Neural cell (in vitro differentiated cells): ENCODE measurements at regions not wholly inside any gene's neighbourhood (a gene's known extent, or its start where the extent isn't known, plus 50 kb on each side); places are given as distances from the start of the nearest gene placed in this dataset.

Source experiments
- EP300 ChIP-seq: fragments of 450-650 bp; conservative IDR thresholded peaks from 2 replicates; pipeline ENCODE4 v1.6.1; 2014; ENCODE audit warnings: antibody characterized with exemption, mild to moderate bottlenecking, moderate library complexity; ENCODE audit not compliant: poor library complexity, severe bottlenecking
- EZH2 ChIP-seq: fragments of 200-600, 300-800 bp; shearing (Covaris generic), sonication (generic); IDR thresholded peaks from 2 replicates; pipeline ENCODE4 v1.6.1; 2014; ENCODE audit warnings: antibody characterized with exemption, low read length, borderline replicate concordance, mild to moderate bottlenecking; ENCODE audit not compliant: insufficient read depth, poor library complexity, severe bottlenecking
- MXI1 ChIP-seq: fragments of 450-650 bp; conservative IDR thresholded peaks from 2 replicates; pipeline ENCODE4 v1.6.1; 2014; ENCODE audit warnings: antibody characterized with exemption, mild to moderate bottlenecking; ENCODE audit not compliant: poor library complexity, severe bottlenecking
- POLR2AphosphoS5 ChIP-seq: IDR thresholded peaks from 2 replicates; pipeline ENCODE4 v1.6.1; 2012
- SMC3 ChIP-seq: fragments of 450-650 bp; conservative IDR thresholded peaks from 2 replicates; pipeline ENCODE4 v1.6.1; 2014; ENCODE audit warnings: antibody characterized with exemption, mild to moderate bottlenecking, moderate library complexity; ENCODE audit not compliant: poor library complexity
- TAF1 ChIP-seq: IDR thresholded peaks from 2 replicates; pipeline ENCODE4 v1.6.1; 2012; ENCODE audit warnings: low read depth
- TF ChIP-seq, protein P1 (sequence below): fragments of 450-650 bp; IDR thresholded peaks from 2 replicates; pipeline ENCODE4 v1.5.1; 2014; ENCODE audit warnings: antibody characterized with exemption, mild to moderate bottlenecking, moderate library complexity; ENCODE audit not compliant: poor library complexity, severe bottlenecking
- TF ChIP-seq, protein P2 (sequence below): IDR thresholded peaks from 2 replicates; pipeline ENCODE4 v1.6.1; 2012; ENCODE audit warnings: borderline replicate concordance

GRCh38 chr7:422191-422885 lies 97.3 kb downstream of the PDGFA start:
- TF ChIP-seq, protein P1, sequence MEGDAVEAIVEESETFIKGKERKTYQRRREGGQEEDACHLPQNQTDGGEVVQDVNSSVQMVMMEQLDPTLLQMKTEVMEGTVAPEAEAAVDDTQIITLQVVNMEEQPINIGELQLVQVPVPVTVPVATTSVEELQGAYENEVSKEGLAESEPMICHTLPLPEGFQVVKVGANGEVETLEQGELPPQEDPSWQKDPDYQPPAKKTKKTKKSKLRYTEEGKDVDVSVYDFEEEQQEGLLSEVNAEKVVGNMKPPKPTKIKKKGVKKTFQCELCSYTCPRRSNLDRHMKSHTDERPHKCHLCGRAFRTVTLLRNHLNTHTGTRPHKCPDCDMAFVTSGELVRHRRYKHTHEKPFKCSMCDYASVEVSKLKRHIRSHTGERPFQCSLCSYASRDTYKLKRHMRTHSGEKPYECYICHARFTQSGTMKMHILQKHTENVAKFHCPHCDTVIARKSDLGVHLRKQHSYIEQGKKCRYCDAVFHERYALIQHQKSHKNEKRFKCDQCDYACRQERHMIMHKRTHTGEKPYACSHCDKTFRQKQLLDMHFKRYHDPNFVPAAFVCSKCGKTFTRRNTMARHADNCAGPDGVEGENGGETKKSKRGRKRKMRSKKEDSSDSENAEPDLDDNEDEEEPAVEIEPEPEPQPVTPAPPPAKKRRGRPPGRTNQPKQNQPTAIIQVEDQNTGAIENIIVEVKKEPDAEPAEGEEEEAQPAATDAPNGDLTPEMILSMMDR = no peak
- TF ChIP-seq SMC3 (no peak), EP300 (no peak), EZH2 (no peak), TAF1 (no peak), POLR2AphosphoS5 (no peak), MXI1 (no peak)
- TF ChIP-seq, protein P2, sequence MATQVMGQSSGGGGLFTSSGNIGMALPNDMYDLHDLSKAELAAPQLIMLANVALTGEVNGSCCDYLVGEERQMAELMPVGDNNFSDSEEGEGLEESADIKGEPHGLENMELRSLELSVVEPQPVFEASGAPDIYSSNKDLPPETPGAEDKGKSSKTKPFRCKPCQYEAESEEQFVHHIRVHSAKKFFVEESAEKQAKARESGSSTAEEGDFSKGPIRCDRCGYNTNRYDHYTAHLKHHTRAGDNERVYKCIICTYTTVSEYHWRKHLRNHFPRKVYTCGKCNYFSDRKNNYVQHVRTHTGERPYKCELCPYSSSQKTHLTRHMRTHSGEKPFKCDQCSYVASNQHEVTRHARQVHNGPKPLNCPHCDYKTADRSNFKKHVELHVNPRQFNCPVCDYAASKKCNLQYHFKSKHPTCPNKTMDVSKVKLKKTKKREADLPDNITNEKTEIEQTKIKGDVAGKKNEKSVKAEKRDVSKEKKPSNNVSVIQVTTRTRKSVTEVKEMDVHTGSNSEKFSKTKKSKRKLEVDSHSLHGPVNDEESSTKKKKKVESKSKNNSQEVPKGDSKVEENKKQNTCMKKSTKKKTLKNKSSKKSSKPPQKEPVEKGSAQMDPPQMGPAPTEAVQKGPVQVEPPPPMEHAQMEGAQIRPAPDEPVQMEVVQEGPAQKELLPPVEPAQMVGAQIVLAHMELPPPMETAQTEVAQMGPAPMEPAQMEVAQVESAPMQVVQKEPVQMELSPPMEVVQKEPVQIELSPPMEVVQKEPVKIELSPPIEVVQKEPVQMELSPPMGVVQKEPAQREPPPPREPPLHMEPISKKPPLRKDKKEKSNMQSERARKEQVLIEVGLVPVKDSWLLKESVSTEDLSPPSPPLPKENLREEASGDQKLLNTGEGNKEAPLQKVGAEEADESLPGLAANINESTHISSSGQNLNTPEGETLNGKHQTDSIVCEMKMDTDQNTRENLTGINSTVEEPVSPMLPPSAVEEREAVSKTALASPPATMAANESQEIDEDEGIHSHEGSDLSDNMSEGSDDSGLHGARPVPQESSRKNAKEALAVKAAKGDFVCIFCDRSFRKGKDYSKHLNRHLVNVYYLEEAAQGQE = no peak
